GM12891 (cell line): ENCODE measurements at regions not wholly inside any gene's neighbourhood (a gene's known extent, or its start where the extent isn't known, plus 50 kb on each side); places are given as distances from the start of the nearest gene placed in this dataset.
"Not testable (repeated sequence)": the region's sequence is repeated elsewhere in the genome, so short reads cannot be mapped to it uniquely, and the experiment has no call there.

ENCODE experiments used
- DNase-seq: peaks from one replicate; pipeline ENCODE4 v3.0.0; 2011; ENCODE audit warnings: low spot score; ENCODE audit not compliant: insufficient read length
- FAIRE-seq: peaks from 2 replicates; lab custom pipeline; 2011; peaks lifted over from hg19 to GRCh38; lab: Jason Lieb, UNC
- PAX5 ChIP-seq: IDR thresholded peaks from 2 replicates; pipeline ENCODE4 v1.6.1; 2011; ENCODE audit warnings: low read length, moderate library complexity, mild to moderate bottlenecking; ENCODE audit not compliant: insufficient read depth, severe bottlenecking
- POLR2A ChIP-seq: IDR thresholded peaks from 2 replicates; pipeline ENCODE4 v1.6.1; 2011; ENCODE audit warnings: low read depth, low read length, control low read depth
- POLR2AphosphoS5 ChIP-seq: IDR thresholded peaks from 2 replicates; pipeline ENCODE4 v1.6.1; 2011; ENCODE audit warnings: low read depth, low read length, control low read depth
- POU2F2 ChIP-seq: IDR thresholded peaks from 2 replicates; pipeline ENCODE4 v1.6.1; 2011; ENCODE audit warnings: low read depth, mild to moderate bottlenecking, control low read depth, low read length, moderate library complexity
- SPI1 ChIP-seq: IDR thresholded peaks from 2 replicates; pipeline ENCODE4 v1.6.1; 2011; ENCODE audit warnings: low read depth, low read length, control low read depth
- TAF1 ChIP-seq: IDR thresholded peaks from 2 replicates; pipeline ENCODE4 v1.6.1; 2011; ENCODE audit warnings: low read depth, low read length, control low read depth

- FAIRE-seq (no peak), DNase-seq (no peak)
- TF ChIP-seq POU2F2 = no peak
- no peak for TF ChIP-seq PAX5
- TF ChIP-seq TAF1 = no peak
- TF ChIP-seq POLR2A = no peak
- TF ChIP-seq SPI1 = no peak
- no peak for TF ChIP-seq POLR2AphosphoS5
Measured at GRCh38 chr5:96199713-96200183, 233.3 kb downstream of the PCSK1 start.

GRCh38 chr5:96198356-96199058 is 234.5 kb downstream of the PCSK1 start:
- no peak for FAIRE-seq
- no peak for TF ChIP-seq POLR2A
- no peak for TF ChIP-seq POU2F2
- no peak for TF ChIP-seq TAF1
- no peak for TF ChIP-seq PAX5
- no peak for TF ChIP-seq POLR2AphosphoS5
- no peak for TF ChIP-seq SPI1
- DNase-seq = no peak

- DNase-seq, FAIRE-seq: not testable (repeated sequence)
Measured at GRCh38 chr5:96197767-96198166, 235.3 kb downstream of the PCSK1 start.

- no peak for TF ChIP-seq TAF1
- no peak for TF ChIP-seq POLR2AphosphoS5
- no peak for TF ChIP-seq POLR2A
- TF ChIP-seq PAX5 = no peak
- TF ChIP-seq SPI1 = no peak
- no peak for TF ChIP-seq POU2F2
- DNase-seq (no peak), FAIRE-seq (no peak)
Measured at GRCh38 chr5:96197347-96197746, 235.7 kb upstream of the ELL2 start.

- no peak for TF ChIP-seq POLR2A
- TF ChIP-seq POU2F2 = no peak
- TF ChIP-seq POLR2AphosphoS5 = no peak
- TF ChIP-seq TAF1 = no peak
- TF ChIP-seq PAX5 = no peak
- TF ChIP-seq SPI1 = no peak
- DNase-seq (no peak), FAIRE-seq (no peak)
Measured at GRCh38 chr5:96196890-96197289, 235.2 kb upstream of the ELL2 start.

- DNase-seq = no peak
- FAIRE-seq = no peak
- TF ChIP-seq TAF1 (no peak), POLR2AphosphoS5 (no peak), PAX5 (no peak), POLR2A (no peak), POU2F2 (no peak)
Measured at GRCh38 chr5:96196407-96196806, 234.8 kb upstream of the ELL2 start.

- TF ChIP-seq TAF1 (no peak), PAX5 (no peak), SPI1 (no peak), POLR2A (no peak), POU2F2 (no peak), POLR2AphosphoS5 (no peak)
- FAIRE-seq (no peak), DNase-seq (no peak)
Measured at GRCh38 chr5:96195123-96195522, 233.5 kb upstream of the ELL2 start.

GRCh38 chr5:96194593-96194992 is 232.9 kb upstream of the ELL2 start:
- no peak for TF ChIP-seq PAX5
- no peak for TF ChIP-seq POLR2A
- FAIRE-seq = no peak
- DNase-seq = no peak

GRCh38 chr5:96193946-96194345 is 232.3 kb upstream of the ELL2 start:
- DNase-seq (no peak), FAIRE-seq (no peak)
- TF ChIP-seq POU2F2 = no peak
- TF ChIP-seq SPI1 = no peak
- TF ChIP-seq POLR2AphosphoS5 = no peak
- no peak for TF ChIP-seq PAX5

GRCh38 chr5:96189987-96190386 is 228.3 kb upstream of the ELL2 start:
- FAIRE-seq (no peak), DNase-seq (no peak)
- no peak for TF ChIP-seq TAF1
- TF ChIP-seq POLR2AphosphoS5 = no peak
- TF ChIP-seq POU2F2 = no peak
- no peak for TF ChIP-seq SPI1
- no peak for TF ChIP-seq PAX5
- no peak for TF ChIP-seq POLR2A
